HCT116 (cell line): ENCODE measurements at regions not wholly inside any gene's neighbourhood (a gene's known extent, or its start where the extent isn't known, plus 50 kb on each side); places are given as distances from the start of the nearest gene placed in this dataset.

Experiments
- ATAC-seq: fragments of 200-7000 bp; cut with Tn5 transposase; 2 replicates; pipeline ENCODE4 v1.9.1; 2020; ENCODE audit warnings: mild to moderate bottlenecking, moderate library complexity
- BruUV-seq: library from RNA; stranded (reverse); fragments of 400-500 nt; replicated peaks from 2 replicates; lab custom pipeline; 2021; lab: Mats Ljungman, UMichigan
- CTCF ChIA-PET: fragments of 300-600 bp; sonication (Branson Sonifier 250); formaldehyde crosslinking; loops from one replicate; lab custom pipeline; 2021; ENCODE audit warnings: antibody characterized with exemption; lab: Charles Lee
- POLR2A ChIA-PET: fragments of 300-600, 350-600 bp; sonication (Branson Sonifier 250); formaldehyde crosslinking; loops from one replicate; lab custom pipeline; 2021; ENCODE audit warnings: antibody characterized with exemption; lab: Charles Lee
- RAD21 ChIA-PET, 2 experiments: fragments of 300-600 bp; sonication (Branson Sonifier 250); formaldehyde crosslinking; loops; one replicate each; lab custom pipeline; 2023; ENCODE audit warnings: low total read pairs in 2 of 2; ENCODE audit not compliant: uncharacterized antibody in 2 of 2, unreplicated experiment in 2 of 2, low non-redundant PET in 1 of 2; lab: Charles Lee
- DNase-seq: peaks from one replicate; pipeline ENCODE4 v3.0.0-alpha.2; 2010; ENCODE audit warnings: low read depth, low spot score
- H2AFZ ChIP-seq: fragments of 200-600 bp; shearing (Covaris generic), sonication (generic); 2 replicates; pipeline ENCODE4 v1.6.1; 2017; ENCODE audit warnings: low read depth, mixed run types, mixed read lengths, antibody characterized with exemption, low read length; ENCODE audit not compliant: poor library complexity, severe bottlenecking
- H3K27ac ChIP-seq: 2 replicates; pipeline ENCODE4 v1.5.1; 2012; ENCODE audit warnings: low read depth, low read length
- H3K27me3 ChIP-seq: fragments of 200-600 bp; sonication (generic); 2 replicates; pipeline ENCODE4 v1.6.1; 2016; ENCODE audit warnings: mixed run types, low read length, mixed read lengths; ENCODE audit not compliant: insufficient read depth
- H3K36me3 ChIP-seq, 2 experiments: fragments of 200-500 bp in 1 of 2; fragments of 200-600 bp in 1 of 2; sonication (Bioruptor generic) in 1 of 2; sonication (generic) in 1 of 2; 2 replicates each; pipeline versions ENCODE4 v1.5.1 to v1.6.1; 2014 to 2016; ENCODE audit warnings: low read length in 2 of 2, inconsistent platforms in 1 of 2, mixed read lengths in 1 of 2, mixed run types in 1 of 2; ENCODE audit not compliant: insufficient read depth in 2 of 2, control insufficient read depth in 1 of 2
- H3K4me1 ChIP-seq, 2 experiments: fragments of 200-600 bp in 1 of 2; sonication (generic) in 1 of 2; 2 replicates each; pipeline versions ENCODE4 v1.5.1 to v1.6.1; 2012 to 2017; ENCODE audit warnings: low read length in 2 of 2, inconsistent platforms in 1 of 2, mild to moderate bottlenecking in 1 of 2, mixed read lengths in 1 of 2, mixed run types in 1 of 2, moderate library complexity in 1 of 2; ENCODE audit not compliant: insufficient read depth in 2 of 2, control insufficient read depth in 1 of 2
- H3K4me2 ChIP-seq: fragments of 200-600 bp; sonication (generic); 2 replicates; pipeline ENCODE4 v1.6.1; 2017; ENCODE audit warnings: mixed run types, low read length, mixed read lengths
- H3K4me3 ChIP-seq, 2 experiments: fragments of 200-600 bp in 1 of 2; sonication (generic) in 1 of 2; replicated peaks in 1 of 2; 2 replicates each; pipeline ENCODE4 v1.5.1; 2011 to 2016; ENCODE audit warnings: low read length in 2 of 2, control low read depth in 1 of 2, low read depth in 1 of 2, mild to moderate bottlenecking in 1 of 2, mixed read lengths in 1 of 2, mixed run types in 1 of 2
- H3K79me2 ChIP-seq: fragments of 200-600 bp; sonication (generic); 2 replicates; pipeline ENCODE4 v1.6.1; 2017; ENCODE audit warnings: mild to moderate bottlenecking, mixed run types, low read length, moderate library complexity, mixed read lengths; ENCODE audit not compliant: insufficient read depth
- H3K9ac ChIP-seq: fragments of 200-600 bp; sonication (generic); 2 replicates; pipeline ENCODE4 v1.6.1; 2016; ENCODE audit warnings: low read length, mixed read lengths
- H3K9me2 ChIP-seq: fragments of 200-600 bp; sonication (generic), shearing (Covaris generic); 2 replicates; pipeline ENCODE4 v1.6.1; 2017; ENCODE audit warnings: mixed run types, mild to moderate bottlenecking, moderate library complexity; ENCODE audit not compliant: insufficient read depth
- H3K9me3 ChIP-seq, 2 experiments: fragments of 200-500 bp in 1 of 2; fragments of 200-600 bp in 1 of 2; sonication (Bioruptor generic) in 1 of 2; sonication (generic) in 1 of 2; 2 replicates each; pipeline ENCODE4 v1.6.1; 2014 to 2017; ENCODE audit warnings: low read length in 2 of 2, mixed read lengths in 2 of 2, inconsistent platforms in 1 of 2, low read depth in 1 of 2, mild to moderate bottlenecking in 1 of 2, mixed run types in 1 of 2, moderate library complexity in 1 of 2; ENCODE audit not compliant: control insufficient read depth in 1 of 2, insufficient read depth in 1 of 2
- H4K20me1 ChIP-seq: fragments of 200-600 bp; sonication (generic), shearing (Covaris generic); 2 replicates; pipeline ENCODE4 v1.6.1; 2017; ENCODE audit warnings: mixed run types, mild to moderate bottlenecking, moderate library complexity; ENCODE audit not compliant: insufficient read depth
- EGR1 ChIP-seq: IDR thresholded peaks from 2 replicates; pipeline ENCODE4 v1.6.1; 2012; ENCODE audit warnings: low read depth
- ELF1 ChIP-seq: IDR thresholded peaks from 2 replicates; pipeline ENCODE4 v1.6.1; 2012; ENCODE audit warnings: low read depth, borderline replicate concordance
- REST ChIP-seq: IDR thresholded peaks from 2 replicates; pipeline ENCODE4 v1.6.1; 2012; ENCODE audit warnings: low read depth
- SP1 ChIP-seq: IDR thresholded peaks from 2 replicates; pipeline ENCODE4 v1.6.1; 2012; ENCODE audit warnings: low read depth
- YY1 ChIP-seq: IDR thresholded peaks from 2 replicates; pipeline ENCODE4 v1.6.1; 2011; ENCODE audit warnings: low read length, low read depth, moderate library complexity, mild to moderate bottlenecking; ENCODE audit not compliant: insufficient replicate concordance; ENCODE audit errors: extremely low read depth
- ZBTB33 ChIP-seq: IDR thresholded peaks from 2 replicates; pipeline ENCODE4 v1.6.1; 2011; ENCODE audit warnings: mild to moderate bottlenecking, low read length, moderate library complexity; ENCODE audit not compliant: insufficient replicate concordance; ENCODE audit errors: extremely low read depth
- ZFX ChIP-seq: fragments of 450-650 bp; IDR thresholded peaks from 2 replicates; pipeline ENCODE4 v1.6.1; 2017
- intact Hi-C: fragments of 100-400 bp; cut with micrococcal nuclease; formaldehyde crosslinking; loops from 2 replicates; pipeline ENCODE4 v1.10.0; 2022

- Histone ChIP-seq H3K4me2 (no peak overlapping the region), H3K4me1 (no peaks in the 10 kb centered on the region), H3K9ac (no peak overlapping the region), H4K20me1 (no peaks in the 10 kb centered on the region), H2AFZ (no peak overlapping the region), H3K9me3 (no peaks in the 10 kb centered on the region), H3K27me3 (peaks cover 60% of the 10 kb centered on the region), H3K4me3 (no peak overlapping the region), H3K9me2 (no peaks in the 10 kb centered on the region), H3K36me3 (no peaks in the 10 kb centered on the region), H3K79me2 (no peaks in the 10 kb centered on the region), H3K27ac (no peak overlapping the region)
- ChIA-PET RAD21 (no interaction called here), POLR2A (no interaction called here), CTCF (no interaction called here)
- DNase-seq (no peak), ATAC-seq (no peak)
- TF ChIP-seq SP1, result no peak
- TF ChIP-seq YY1, result no peak
- no peak for TF ChIP-seq ELF1
- no peak for TF ChIP-seq ZFX
- TF ChIP-seq REST, result no peak
- TF ChIP-seq EGR1, result no peak
- no peak for TF ChIP-seq ZBTB33
- BruUV-seq, result no TSS peak
- intact Hi-C loops, result no loop called here
These were observed 149.4 kb downstream of the C5orf15 start for GRCh38 chr5:133818869-133819600.
